Erythroblast (primary cell): ENCODE measurements at regions not wholly inside any gene's neighbourhood (a gene's known extent, or its start where the extent isn't known, plus 50 kb on each side); places are given as distances from the start of the nearest gene placed in this dataset.
"Not testable (repeated sequence)": the region's sequence is repeated elsewhere in the genome, so short reads cannot be mapped to it uniquely, and the experiment has no call there.

Experiments used
- DNase-seq, 2 experiments: peaks; one replicate each; lab custom pipeline; 2025; lab: John Stamatoyannopoulos, UW
- GATA1 ChIP-seq: IDR thresholded peaks from 2 replicates; pipeline ENCODE4 v1.6.1; 2011; ENCODE audit warnings: low read depth, mild to moderate bottlenecking, control low read depth, low read length, moderate library complexity
- POLR2A ChIP-seq: IDR thresholded peaks from 2 replicates; pipeline ENCODE4 v1.6.1; 2011; ENCODE audit warnings: mild to moderate bottlenecking, low read length

GRCh38 chr3:194032828-194033435 lies 103.0 kb upstream of the HES1 start:
- DNase-seq: no peak
- TF ChIP-seq GATA1 (no peak), POLR2A (no peak)

GRCh38 chr3:194034346-194035336 lies 101.3 kb upstream of the HES1 start:
- no peak for DNase-seq
- TF ChIP-seq GATA1 (no peak), POLR2A (no peak)

GRCh38 chr3:194035406-194036138 lies 100.4 kb upstream of the HES1 start:
- TF ChIP-seq GATA1 (no peak), POLR2A (no peak)
- no peak for DNase-seq

- no peak for DNase-seq
- TF ChIP-seq GATA1: no peak
- TF ChIP-seq POLR2A: no peak
Observed at GRCh38 chr3:194036842-194037241, 99.1 kb upstream of the HES1 start.

- not testable (repeated sequence) for DNase-seq
Observed at GRCh38 chr3:194038346-194038745, 97.6 kb upstream of the HES1 start.

- DNase-seq: no peak
- no peak for TF ChIP-seq POLR2A
- TF ChIP-seq GATA1: no peak
Observed at GRCh38 chr3:194038960-194039359, 97.0 kb upstream of the HES1 start.

GRCh38 chr3:194040516-194041273 lies 95.3 kb upstream of the HES1 start:
- no peak for DNase-seq
- TF ChIP-seq GATA1 (no peak), POLR2A (no peak)

- DNase-seq: no peak
- no peak for TF ChIP-seq POLR2A
- TF ChIP-seq GATA1: no peak
Observed at GRCh38 chr3:194042927-194043326, 93.0 kb upstream of the HES1 start.

- no peak for TF ChIP-seq POLR2A
- TF ChIP-seq GATA1: no peak
- DNase-seq: no peak
Observed at GRCh38 chr3:194043516-194043915, 92.4 kb upstream of the HES1 start.

GRCh38 chr3:194045289-194045688 lies 90.7 kb upstream of the HES1 start:
- TF ChIP-seq POLR2A: no peak
- TF ChIP-seq GATA1: no peak
- DNase-seq: no peak

GRCh38 chr3:194045919-194046318 lies 90.0 kb upstream of the HES1 start:
- no peak for DNase-seq
- TF ChIP-seq GATA1 (no peak), POLR2A (no peak)

GRCh38 chr3:194046531-194046930 lies 89.4 kb upstream of the HES1 start:
- no peak for DNase-seq

GRCh38 chr3:194046995-194047645 lies 88.8 kb upstream of the HES1 start:
- no peak for DNase-seq

More at GRCh38 chr3:194046531-194046930, 89.4 kb upstream of the HES1 start:
- TF ChIP-seq POLR2A (no peak), GATA1 (no peak)

More at GRCh38 chr3:194046995-194047645, 88.8 kb upstream of the HES1 start:
- no peak for TF ChIP-seq POLR2A
